HG02759 (cell line): ENCODE measurements at regions not wholly inside any gene's neighbourhood (a gene's known extent, or its start where the extent isn't known, plus 50 kb on each side); places are given as distances from the start of the nearest gene placed in this dataset.

Experiments used
- ATAC-seq: cut with Tn5 transposase; IDR thresholded peaks from one replicate; pipeline ENCODE4 v1.9.1; 2021; ENCODE audit warnings: mild to moderate bottlenecking, moderate library complexity; ENCODE audit not compliant: unreplicated experiment

GRCh38 chr11:13907678-13908077 is 54.8 kb upstream of the SPON1 start:
- no peak for ATAC-seq

GRCh38 chr11:13908535-13908934 is 54.0 kb upstream of the SPON1 start:
- no peak for ATAC-seq
